ENCODE measurements at regions not wholly inside any gene's neighbourhood (a gene's known extent, or its start where the extent isn't known, plus 50 kb on each side); places are given as distances from the start of the nearest gene placed in this dataset.

- TF ChIP-seq NCOA2 (CRISPR knock-in tag; IDR thresholded peaks at IDR 0.05) (no peak), ESRRA (CRISPR knock-in tag; IDR thresholded peaks at IDR 0.05; ENCODE audit: low read depth) (no peak), ZMAT3 (CRISPR knock-in tag; conservative IDR thresholded peaks at IDR 0.05) (no peak), NFIC (IDR thresholded peaks at IDR 0.05; ENCODE audit: low read length) (no peak), KDM5B (CRISPR knock-in tag; IDR thresholded peaks at IDR 0.05; ENCODE audit: borderline replicate concordance) (no peak), CTCF (CRISPR knock-in tag; IDR thresholded peaks at IDR 0.05) (no peak), ELF1 (CRISPR knock-in tag; IDR thresholded peaks at IDR 0.05) (no peak), ZNF792 (CRISPR knock-in tag; IDR thresholded peaks at IDR 0.05) (no peak), HMGXB3 (CRISPR knock-in tag; IDR thresholded peaks at IDR 0.05; ENCODE audit: borderline replicate concordance) (no peak), POLR2AphosphoS5 (IDR thresholded peaks at IDR 0.05; ENCODE audit: low read depth, low read length) (no peak), KDM3A (CRISPR knock-in tag; IDR thresholded peaks at IDR 0.05; ENCODE audit: low read depth) (no peak), TBP (CRISPR knock-in tag; IDR thresholded peaks at IDR 0.05) (no peak), SIN3A (IDR thresholded peaks at IDR 0.05; ENCODE audit: borderline replicate concordance, low read depth, low read length) (no peak)
These were observed 774.8 kb upstream of the TENM3 start for GRCh38 chr4:181468451-181468850.

Measured in HepG2 (cell line).